B cell (primary cell): ENCODE measurements at regions not wholly inside any gene's neighbourhood (a gene's known extent, or its start where the extent isn't known, plus 50 kb on each side); places are given as distances from the start of the nearest gene placed in this dataset.

ENCODE experiments used
- ATAC-seq: fragments of 200-7000 bp; cut with Tn5 transposase; one replicate; pipeline ENCODE4 v1.10.0; 2021; ENCODE audit warnings: low read depth, mild to moderate bottlenecking, moderate number of reproducible peaks, moderate library complexity
- CTCF ChIA-PET: fragments of 350-600 bp; sonication (Branson Sonifier 250); formaldehyde crosslinking; loops from one replicate; lab custom pipeline; 2021; ENCODE audit warnings: antibody characterized with exemption, inconsistent platforms; lab: Charles Lee
- POLR2A ChIA-PET: fragments of 350-600 bp; sonication (Branson Sonifier 250); formaldehyde crosslinking; loops from one replicate; lab custom pipeline; 2021; ENCODE audit warnings: antibody characterized with exemption; lab: Charles Lee
- DNase-seq: peaks from one replicate; pipeline ENCODE4 v3.0.0; 2013
- H2AFZ ChIP-seq: 2 replicates; pipeline ENCODE4 v1.6.1; 2012; ENCODE audit warnings: mild to moderate bottlenecking, low read depth, low read length; ENCODE audit not compliant: insufficient read depth, poor library complexity, severe bottlenecking
- H3K27ac ChIP-seq, 2 donors: 1 replicate in 1 of 2; 2 replicates in 1 of 2; pipeline ENCODE4 v1.5.1; 2012 to 2013; ENCODE audit warnings: low read length in 2 of 2, mild to moderate bottlenecking in 2 of 2, moderate library complexity in 1 of 2
- H3K27me3 ChIP-seq, 4 experiments: fragments of 200-600 bp in 1 of 4; sonication (generic) in 1 of 4; replicated peaks in 1 of 4; 1 replicate in 2 of 4; 2 replicates in 2 of 4; pipeline versions ENCODE4 v1.6.1 to v1.7.0; 2013 to 2016; ENCODE audit warnings: low read length in 3 of 4, mild to moderate bottlenecking in 2 of 4, mixed read lengths in 1 of 4, moderate library complexity in 1 of 4; ENCODE audit not compliant: insufficient read depth in 4 of 4, control insufficient read depth in 3 of 4; ENCODE audit errors: control extremely low read depth in 1 of 4
- H3K36me3 ChIP-seq, 2 experiments: replicated peaks in 1 of 2; 1 replicate in 1 of 2; 2 replicates in 1 of 2; pipeline versions ENCODE4 v1.6.1 to v1.7.1; 2013; ENCODE audit warnings: low read length in 1 of 2; ENCODE audit not compliant: insufficient read depth in 2 of 2, control insufficient read depth in 1 of 2; ENCODE audit errors: control extremely low read depth in 1 of 2, extremely low read depth in 1 of 2
- H3K4me1 ChIP-seq, 2 donors: fragments of 200-600 bp in 1 of 2; sonication (generic) in 1 of 2; 1 replicate in 1 of 2; 2 replicates in 1 of 2; pipeline versions ENCODE4 v1.5.1 to v1.6.1; 2013 to 2017; ENCODE audit warnings: low read length in 2 of 2; ENCODE audit not compliant: control insufficient read depth in 2 of 2, insufficient read depth in 2 of 2
- H3K4me2 ChIP-seq: replicated peaks from 2 replicates; pipeline ENCODE3; 2012; ENCODE audit warnings: mild to moderate bottlenecking, low read depth, low read length; ENCODE audit not compliant: poor library complexity, severe bottlenecking
- H3K4me3 ChIP-seq, 5 experiments: fragments of 200-600 bp in 1 of 5; sonication (generic) in 1 of 5; 1 replicate in 3 of 5; 2 replicates in 2 of 5; pipeline versions ENCODE4 v1.5.1 to v1.7.0; 2011 to 2016; ENCODE audit warnings: low read length in 4 of 5, mild to moderate bottlenecking in 4 of 5, low read depth in 2 of 5, control low read depth in 1 of 5, moderate library complexity in 1 of 5; ENCODE audit not compliant: insufficient read depth in 1 of 5; ENCODE audit errors: control extremely low read depth in 1 of 5, extremely low read depth in 1 of 5
- H3K79me2 ChIP-seq: fragments of 200-600 bp; sonication (generic); one replicate; pipeline ENCODE4 v1.6.0; 2016; ENCODE audit warnings: low read length; ENCODE audit not compliant: control insufficient read depth, insufficient read depth
- H3K9ac ChIP-seq: fragments of 200-600 bp; sonication (generic); 2 replicates; pipeline ENCODE4 v1.6.1; 2017; ENCODE audit warnings: mild to moderate bottlenecking, low read length, moderate library complexity
- H3K9me3 ChIP-seq, 3 donors: one replicate each; pipeline versions ENCODE4 v1.6.1 to v1.7.1; 2013; ENCODE audit warnings: low read length in 2 of 3; ENCODE audit not compliant: control insufficient read depth in 2 of 3, insufficient read depth in 1 of 3; ENCODE audit errors: control extremely low read depth in 1 of 3
- H4K20me1 ChIP-seq: 2 replicates; pipeline ENCODE4 v1.6.0; 2012; ENCODE audit warnings: mild to moderate bottlenecking, low read length; ENCODE audit not compliant: insufficient read depth, control insufficient read depth, poor library complexity, severe bottlenecking
- H3K27ac Mint-ChIP-seq: one replicate; pipeline ENCODE4 v1.8.0; 2021; ENCODE audit warnings: mixed read lengths
- H3K27me3 Mint-ChIP-seq: one replicate; pipeline ENCODE4 v1.8.0; 2021; ENCODE audit warnings: mixed read lengths
- H3K4me1 Mint-ChIP-seq: one replicate; pipeline ENCODE4 v1.8.0; 2021; ENCODE audit warnings: mixed read lengths
- H3K4me3 Mint-ChIP-seq: one replicate; pipeline ENCODE4 v1.8.0; 2021; ENCODE audit warnings: mixed read lengths
- H3K9me3 Mint-ChIP-seq: one replicate; pipeline ENCODE4 v1.8.0; 2022; ENCODE audit warnings: mixed read lengths; ENCODE audit not compliant: insufficient read depth
- EZH2 ChIP-seq: IDR thresholded peaks from 2 replicates; pipeline ENCODE4 v1.6.1; 2012; ENCODE audit warnings: borderline replicate concordance, low read depth, mild to moderate bottlenecking, moderate library complexity, low read length; ENCODE audit not compliant: insufficient read depth, poor library complexity, severe bottlenecking
- WGBS: methylation state at CpG from one replicate; pipeline ENCODE4 v1.1.5; 2013; ENCODE audit warnings: missing lambda C conversion rate; ENCODE audit not compliant: insufficient coverage; 5-methylcytosine and 5-hydroxymethylcytosine counted together
- intact Hi-C: fragments of 100-400 bp; cut with micrococcal nuclease; formaldehyde crosslinking; loops from one replicate; pipeline ENCODE4 v1.10.0; 2022
- TF ChIP-seq, protein P1 (sequence below): fragments of 200-600 bp; IDR thresholded peaks from one replicate; pipeline ENCODE4 v1.8.0; 2022; ENCODE audit warnings: antibody characterized with exemption, mild to moderate bottlenecking

- Histone ChIP-seq H3K9ac (no peak overlapping the region), H2AFZ (no peak overlapping the region), H3K27me3 (no peaks in the 10 kb centered on the region), H3K79me2 (no peaks in the 10 kb centered on the region), H3K4me3 (no peak overlapping the region), H3K4me2 (no peak overlapping the region), H4K20me1 (no peaks in the 10 kb centered on the region), H3K9me3 (peaks cover 0 to 16% (median 0%) of the 10 kb centered on the region in 3 donors), H3K27ac (no peak overlapping the region), H3K36me3 (no peaks in the 10 kb centered on the region), H3K4me1 (no peaks in the 10 kb centered on the region)
- ChIA-PET CTCF (no interaction called here), POLR2A (no interaction called here)
- H3K9me3 Mint-ChIP-seq = no peaks in the 10 kb centered on the region
- DNase-seq = no peak
- WGBS = 90% methylated on average over 3 of the region's 5 CpGs
- intact Hi-C loops = no loop called here
- ATAC-seq = no peak
- no peak overlapping the region for H3K4me3 Mint-ChIP-seq
- TF ChIP-seq, protein P1, sequence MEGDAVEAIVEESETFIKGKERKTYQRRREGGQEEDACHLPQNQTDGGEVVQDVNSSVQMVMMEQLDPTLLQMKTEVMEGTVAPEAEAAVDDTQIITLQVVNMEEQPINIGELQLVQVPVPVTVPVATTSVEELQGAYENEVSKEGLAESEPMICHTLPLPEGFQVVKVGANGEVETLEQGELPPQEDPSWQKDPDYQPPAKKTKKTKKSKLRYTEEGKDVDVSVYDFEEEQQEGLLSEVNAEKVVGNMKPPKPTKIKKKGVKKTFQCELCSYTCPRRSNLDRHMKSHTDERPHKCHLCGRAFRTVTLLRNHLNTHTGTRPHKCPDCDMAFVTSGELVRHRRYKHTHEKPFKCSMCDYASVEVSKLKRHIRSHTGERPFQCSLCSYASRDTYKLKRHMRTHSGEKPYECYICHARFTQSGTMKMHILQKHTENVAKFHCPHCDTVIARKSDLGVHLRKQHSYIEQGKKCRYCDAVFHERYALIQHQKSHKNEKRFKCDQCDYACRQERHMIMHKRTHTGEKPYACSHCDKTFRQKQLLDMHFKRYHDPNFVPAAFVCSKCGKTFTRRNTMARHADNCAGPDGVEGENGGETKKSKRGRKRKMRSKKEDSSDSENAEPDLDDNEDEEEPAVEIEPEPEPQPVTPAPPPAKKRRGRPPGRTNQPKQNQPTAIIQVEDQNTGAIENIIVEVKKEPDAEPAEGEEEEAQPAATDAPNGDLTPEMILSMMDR = no peak
- TF ChIP-seq EZH2 = no peak
- no peaks in the 10 kb centered on the region for H3K27me3 Mint-ChIP-seq
- H3K4me1 Mint-ChIP-seq = no peaks in the 10 kb centered on the region
- no peak overlapping the region for H3K27ac Mint-ChIP-seq
Measured at GRCh38 chr19:32176591-32176990, 168.8 kb upstream of the ZNF507 start.

GRCh38 chr19:32177686-32178085 is 167.7 kb upstream of the ZNF507 start:
- H3K79me2 ChIP-seq = no peaks in the 10 kb centered on the region
- intact Hi-C loops = no loop called here
- no peaks in the 10 kb centered on the region for H3K27me3 Mint-ChIP-seq
- H3K27me3 ChIP-seq = no peaks in the 10 kb centered on the region
- no peaks in the 10 kb centered on the region for H3K4me1 ChIP-seq
- no peaks in the 10 kb centered on the region for H3K9me3 Mint-ChIP-seq
- no peaks in the 10 kb centered on the region for H3K4me1 Mint-ChIP-seq
- H3K9ac ChIP-seq = no peak overlapping the region
- H2AFZ ChIP-seq = no peak overlapping the region
- TF ChIP-seq, protein P1 = no peak
- no peak for TF ChIP-seq EZH2
- no peak overlapping the region for H3K27ac Mint-ChIP-seq
- POLR2A ChIA-PET = no interaction called here
- no peaks in the 10 kb centered on the region for H3K36me3 ChIP-seq
- no peak for DNase-seq
- H3K27ac ChIP-seq = no peak overlapping the region
- no peak for ATAC-seq
- CTCF ChIA-PET = no interaction called here
- no peaks in the 10 kb centered on the region for H4K20me1 ChIP-seq
- H3K9me3 ChIP-seq = peaks cover 0 to 16% (median 0%) of the 10 kb centered on the region in 3 donors
- H3K4me2 ChIP-seq = no peak overlapping the region
- no peak overlapping the region for H3K4me3 Mint-ChIP-seq
- H3K4me3 ChIP-seq = no peak overlapping the region
